T-cell (primary cell): ENCODE measurements at regions not wholly inside any gene's neighbourhood (a gene's known extent, or its start where the extent isn't known, plus 50 kb on each side); places are given as distances from the start of the nearest gene placed in this dataset.

Experiments
- ATAC-seq, 4 experiments: fragments of 200-7000 bp in 3 of 4; fragments of 150-1000 bp in 1 of 4; cut with Tn5 transposase; replicated peaks in 1 of 4; 1 replicate in 3 of 4; 2 replicates in 1 of 4; pipeline ENCODE4 v1.10.0; 2021; ENCODE audit warnings: moderate library complexity in 3 of 4, mild to moderate bottlenecking in 2 of 4, moderate number of reproducible peaks in 1 of 4
- CTCF ChIA-PET, 2 donors: fragments of 300-600 bp; sonication (Branson Sonifier 250); formaldehyde crosslinking; loops; one replicate each; lab custom pipeline; 2022; ENCODE audit warnings: antibody characterized with exemption in 2 of 2; lab: Charles Lee
- POLR2A ChIA-PET, 2 donors: fragments of 300-600 bp; sonication (Branson Sonifier 250); formaldehyde crosslinking; loops; one replicate each; lab custom pipeline; 2022; ENCODE audit warnings: antibody characterized with exemption in 2 of 2; lab: Charles Lee
- DNase-seq, 35 experiments: peaks; one replicate each; pipeline versions ENCODE4 v3.0.0 to v3.0.0-alpha.2; 2013 to 2023
- H3K27ac ChIP-seq: one replicate; pipeline ENCODE4 v1.5.1; 2013; ENCODE audit warnings: low read length
- H3K27me3 ChIP-seq, 2 experiments: replicated peaks in 1 of 2; 1 replicate in 1 of 2; 2 replicates in 1 of 2; pipeline versions ENCODE4 v1.6.1 to v1.7.0; 2013; ENCODE audit warnings: low read length in 1 of 2, mixed read lengths in 1 of 2; ENCODE audit not compliant: control insufficient read depth in 2 of 2, insufficient read depth in 2 of 2; ENCODE audit errors: extremely low read depth in 1 of 2
- H3K36me3 ChIP-seq, 2 donors: 1 replicate in 1 of 2; 2 replicates in 1 of 2; pipeline versions ENCODE4 v1.6.1 to v1.7.0; 2013; ENCODE audit warnings: low read length in 1 of 2; ENCODE audit not compliant: control insufficient read depth in 2 of 2, insufficient read depth in 1 of 2; ENCODE audit errors: extremely low read depth in 1 of 2
- H3K4me1 ChIP-seq, 2 experiments: 1 replicate in 1 of 2; 2 replicates in 1 of 2; pipeline versions ENCODE4 v1.6.1 to v1.7.0; 2013; ENCODE audit warnings: low read length in 2 of 2, mixed read lengths in 1 of 2; ENCODE audit not compliant: insufficient read depth in 2 of 2, control insufficient read depth in 1 of 2; ENCODE audit errors: extremely low read depth in 1 of 2
- H3K4me3 ChIP-seq, 2 donors: 1 replicate in 1 of 2; 2 replicates in 1 of 2; pipeline versions ENCODE4 v1.5.1 to v1.7.0; 2013; ENCODE audit warnings: mild to moderate bottlenecking in 2 of 2, low read length in 1 of 2, moderate library complexity in 1 of 2; ENCODE audit not compliant: control insufficient read depth in 1 of 2; ENCODE audit errors: extremely low read depth in 1 of 2
- H3K9me3 ChIP-seq: 2 replicates; pipeline ENCODE4 v1.7.0; 2013
- H3K27ac Mint-ChIP-seq, 2 donors: one replicate each; pipeline ENCODE4 v1.8.0; 2020 to 2021; ENCODE audit warnings: mild to moderate bottlenecking in 2 of 2, mixed read lengths in 2 of 2
- H3K27me3 Mint-ChIP-seq, 2 donors: one replicate each; pipeline ENCODE4 v1.8.0; 2021 to 2022; ENCODE audit warnings: mixed read lengths in 2 of 2
- H3K36me3 Mint-ChIP-seq: one replicate; pipeline ENCODE4 v1.8.0; 2021; ENCODE audit warnings: mixed read lengths
- H3K4me1 Mint-ChIP-seq, 3 donors: one replicate each; pipeline ENCODE4 v1.8.0; 2020 to 2022; ENCODE audit warnings: mixed read lengths in 3 of 3, mild to moderate bottlenecking in 1 of 3
- H3K4me3 Mint-ChIP-seq, 3 donors: one replicate each; pipeline ENCODE4 v1.8.0; 2020 to 2022; ENCODE audit warnings: mild to moderate bottlenecking in 3 of 3, mixed read lengths in 3 of 3, moderate library complexity in 3 of 3
- H3K9me3 Mint-ChIP-seq, 3 donors: one replicate each; pipeline ENCODE4 v1.8.0; 2020 to 2022; ENCODE audit warnings: mixed read lengths in 3 of 3
- WGBS: methylation state at CpG from one replicate; pipeline ENCODE4 v1.1.5; 2013; ENCODE audit warnings: missing lambda C conversion rate; ENCODE audit not compliant: insufficient coverage; 5-methylcytosine and 5-hydroxymethylcytosine counted together

- DNase-seq: no peak
- Mint-ChIP-seq H3K27me3 (no peaks in the 10 kb centered on the region), H3K27ac (no peak overlapping the region), H3K4me1 (no peaks in the 10 kb centered on the region), H3K9me3 (no peaks in the 10 kb centered on the region), H3K4me3 (no peak overlapping the region), H3K36me3 (no peaks in the 10 kb centered on the region)
- H3K36me3 ChIP-seq: no peaks in the 10 kb centered on the region
- H3K27ac ChIP-seq: no peak overlapping the region
- WGBS: no CpG with 5 or more reads among the region's 1 CpG
- CTCF ChIA-PET: no interaction called here
- no peak overlapping the region for H3K4me3 ChIP-seq
- H3K9me3 ChIP-seq: no peaks in the 10 kb centered on the region
- no peaks in the 10 kb centered on the region for H3K27me3 ChIP-seq
- H3K4me1 ChIP-seq: no peaks in the 10 kb centered on the region
- ATAC-seq: no peak
- POLR2A ChIA-PET: no interaction called here
Measured at GRCh38 chr3:104810896-104811295, 555.8 kb upstream of the ALCAM start.

GRCh38 chr3:104816008-104816407 is 550.7 kb upstream of the ALCAM start:
- Mint-ChIP-seq H3K4me1 (no peaks in the 10 kb centered on the region), H3K9me3 (peaks cover 6 to 8% (median 6%) of the 10 kb centered on the region in 3 donors), H3K36me3 (no peaks in the 10 kb centered on the region), H3K27me3 (no peaks in the 10 kb centered on the region), H3K4me3 (no peak overlapping the region), H3K27ac (no peak overlapping the region)
- H3K4me3 ChIP-seq: no peak overlapping the region
- DNase-seq (no peak), ATAC-seq (no peak)
- no peaks in the 10 kb centered on the region for H3K4me1 ChIP-seq
- CTCF ChIA-PET: no interaction called here
- no CpG with 5 or more reads among the region's 2 CpGs for WGBS
- H3K27ac ChIP-seq: no peak overlapping the region
- no peaks in the 10 kb centered on the region for H3K36me3 ChIP-seq
- POLR2A ChIA-PET: no interaction called here
- no peaks in the 10 kb centered on the region for H3K9me3 ChIP-seq
- no peaks in the 10 kb centered on the region for H3K27me3 ChIP-seq

GRCh38 chr3:104816716-104817115 is 550.0 kb upstream of the ALCAM start:
- ATAC-seq: no peak
- H3K9me3 Mint-ChIP-seq: peaks cover 9 to 11% (median 10%) of the 10 kb centered on the region in 3 donors
- Histone ChIP-seq H3K4me3 (no peak overlapping the region), H3K36me3 (no peaks in the 10 kb centered on the region), H3K4me1 (no peaks in the 10 kb centered on the region), H3K9me3 (no peaks in the 10 kb centered on the region), H3K27me3 (no peaks in the 10 kb centered on the region), H3K27ac (no peak overlapping the region)
- ChIA-PET POLR2A (no interaction called here), CTCF (no interaction called here)
- H3K4me1 Mint-ChIP-seq: no peaks in the 10 kb centered on the region
- H3K27me3 Mint-ChIP-seq: no peaks in the 10 kb centered on the region
- H3K36me3 Mint-ChIP-seq: no peaks in the 10 kb centered on the region
- no peak overlapping the region for H3K27ac Mint-ChIP-seq
- WGBS: no CpG with 5 or more reads among the region's 1 CpG
- no peak overlapping the region for H3K4me3 Mint-ChIP-seq
- no peak for DNase-seq

- Histone ChIP-seq H3K27me3 (no peaks in the 10 kb centered on the region), H3K4me3 (no peak overlapping the region), H3K9me3 (no peaks in the 10 kb centered on the region), H3K27ac (no peak overlapping the region), H3K36me3 (no peaks in the 10 kb centered on the region), H3K4me1 (no peaks in the 10 kb centered on the region)
- ChIA-PET CTCF (no interaction called here), POLR2A (no interaction called here)
- Mint-ChIP-seq H3K27me3 (no peaks in the 10 kb centered on the region), H3K36me3 (no peaks in the 10 kb centered on the region), H3K4me3 (no peak overlapping the region), H3K27ac (no peak overlapping the region), H3K9me3 (peaks cover 9 to 18% (median 10%) of the 10 kb centered on the region in 3 donors), H3K4me1 (no peaks in the 10 kb centered on the region)
- no peak for DNase-seq
- WGBS: no CpG with 5 or more reads among the region's 2 CpGs
- ATAC-seq: no peak
Measured at GRCh38 chr3:104819333-104819732, 547.4 kb upstream of the ALCAM start.

- ChIA-PET POLR2A (no interaction called here), CTCF (no interaction called here)
- H3K36me3 ChIP-seq: no peaks in the 10 kb centered on the region
- no peaks in the 10 kb centered on the region for H3K27me3 ChIP-seq
- no peaks in the 10 kb centered on the region for H3K36me3 Mint-ChIP-seq
- no peaks in the 10 kb centered on the region for H3K27me3 Mint-ChIP-seq
- ATAC-seq: no peak
- H3K9me3 ChIP-seq: no peaks in the 10 kb centered on the region
- H3K9me3 Mint-ChIP-seq: peaks cover 9 to 18% (median 10%) of the 10 kb centered on the region in 3 donors
- 50% methylated on average over 1 of the region's 1 CpG for WGBS
- no peak overlapping the region for H3K27ac Mint-ChIP-seq
- no peaks in the 10 kb centered on the region for H3K4me1 Mint-ChIP-seq
- no peak for DNase-seq
- no peak overlapping the region for H3K27ac ChIP-seq
- no peaks in the 10 kb centered on the region for H3K4me1 ChIP-seq
- H3K4me3 ChIP-seq: no peak overlapping the region
- no peak overlapping the region for H3K4me3 Mint-ChIP-seq
Measured at GRCh38 chr3:104820959-104821358, 545.8 kb upstream of the ALCAM start.

- Histone ChIP-seq H3K27ac (no peak overlapping the region), H3K4me3 (no peak overlapping the region), H3K4me1 (no peaks in the 10 kb centered on the region), H3K36me3 (no peaks in the 10 kb centered on the region), H3K9me3 (no peaks in the 10 kb centered on the region), H3K27me3 (no peaks in the 10 kb centered on the region)
- CTCF ChIA-PET: no interaction called here
- Mint-ChIP-seq H3K27ac (no peak overlapping the region), H3K4me1 (no peaks in the 10 kb centered on the region), H3K4me3 (no peak overlapping the region), H3K27me3 (no peaks in the 10 kb centered on the region), H3K36me3 (no peaks in the 10 kb centered on the region), H3K9me3 (peaks cover 9 to 18% (median 10%) of the 10 kb centered on the region in 3 donors)
- ATAC-seq: no peak
- POLR2A ChIA-PET: no interaction called here
- WGBS: no CpG with 5 or more reads among the region's 1 CpG
- no peak for DNase-seq
Measured at GRCh38 chr3:104825116-104825515, 541.6 kb upstream of the ALCAM start.

- Histone ChIP-seq H3K4me3 (no peak overlapping the region), H3K4me1 (no peaks in the 10 kb centered on the region), H3K27me3 (no peaks in the 10 kb centered on the region), H3K36me3 (no peaks in the 10 kb centered on the region), H3K27ac (no peak overlapping the region), H3K9me3 (no peaks in the 10 kb centered on the region)
- Mint-ChIP-seq H3K27ac (no peak overlapping the region), H3K36me3 (no peaks in the 10 kb centered on the region), H3K27me3 (no peaks in the 10 kb centered on the region), H3K4me1 (no peaks in the 10 kb centered on the region), H3K9me3 (no peaks in the 10 kb centered on the region), H3K4me3 (no peak overlapping the region)
- no CpG with 5 or more reads among the region's 2 CpGs for WGBS
- ATAC-seq (no peak), DNase-seq (no peak)
- POLR2A ChIA-PET: no interaction called here
- CTCF ChIA-PET: no interaction called here
Measured at GRCh38 chr3:104831071-104831470, 535.6 kb upstream of the ALCAM start.
